Stimulated activated CD4-positive, alpha-beta T cell treated with anti-CD3 and anti-CD28 coated beads, Interleukin-1b, Interleukin-23, amount 100 ng/mL, for 48 hours (primary cell): ENCODE measurements at regions not wholly inside any gene's neighbourhood (a gene's known extent, or its start where the extent isn't known, plus 50 kb on each side); places are given as distances from the start of the nearest gene placed in this dataset.
"Not testable (repeated sequence)": the region's sequence is repeated elsewhere in the genome, so short reads cannot be mapped to it uniquely, and the experiment has no call there.

Experiments
- DNase-seq: peaks from one replicate; pipeline ENCODE4 v3.0.0-alpha.2; 2020

DNA sequence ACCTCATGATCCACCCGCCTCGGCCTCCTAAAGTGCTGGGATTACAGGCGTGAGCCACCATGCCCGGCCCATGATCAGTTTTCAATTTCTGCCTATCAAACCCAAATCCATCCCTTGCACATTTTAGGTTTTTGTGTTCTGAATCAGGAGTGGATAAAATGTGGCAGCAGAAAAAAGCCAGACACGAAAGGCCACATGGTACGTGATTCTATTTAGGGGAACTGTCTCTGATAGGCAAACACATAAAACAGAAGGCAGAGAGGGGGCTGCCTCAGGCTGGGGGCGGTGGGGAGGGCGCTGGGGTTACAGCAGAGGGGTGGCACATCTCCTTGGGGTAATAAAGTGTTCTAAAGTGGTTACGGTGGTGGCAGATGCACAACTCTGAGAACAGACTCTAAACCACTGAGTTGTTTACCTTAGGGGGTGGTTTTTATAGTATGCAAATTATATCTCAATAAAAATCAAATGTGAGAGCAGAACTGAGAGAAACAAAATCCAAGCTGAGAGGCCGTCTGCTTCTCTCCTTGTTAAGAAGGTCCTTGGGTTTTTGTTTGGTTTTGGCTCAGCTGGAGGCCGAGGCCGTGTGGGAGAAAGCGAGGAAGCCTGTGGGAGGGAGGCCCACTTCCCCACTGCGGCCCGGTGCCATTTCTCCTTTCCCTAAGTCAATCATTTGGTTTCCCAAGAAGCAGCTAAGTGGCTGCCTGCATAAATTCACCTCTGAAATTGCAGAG lies 78.0 kb downstream of the SOWAHC start:
- DNase-seq = no peak

DNA sequence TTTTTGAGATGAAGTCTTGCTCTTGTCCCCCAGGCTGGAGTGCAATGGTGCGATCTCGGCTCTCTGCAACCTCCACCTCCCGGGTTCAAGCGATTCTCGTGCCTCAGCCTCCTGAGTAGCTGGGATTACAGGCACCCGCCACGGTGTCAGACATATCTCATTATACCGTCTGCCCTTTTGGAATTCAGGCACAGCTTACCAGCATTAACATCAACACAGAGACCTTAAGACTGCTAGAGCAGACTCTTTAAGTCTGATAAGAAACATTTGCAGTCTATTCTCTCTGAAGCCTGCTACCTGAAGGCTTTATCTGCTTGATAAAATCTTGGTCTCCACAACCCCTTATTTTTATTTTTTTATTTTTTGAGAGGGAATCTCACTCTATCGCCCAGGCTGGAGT lies 78.7 kb downstream of the SOWAHC start:
- DNase-seq = not testable (repeated sequence)

DNA sequence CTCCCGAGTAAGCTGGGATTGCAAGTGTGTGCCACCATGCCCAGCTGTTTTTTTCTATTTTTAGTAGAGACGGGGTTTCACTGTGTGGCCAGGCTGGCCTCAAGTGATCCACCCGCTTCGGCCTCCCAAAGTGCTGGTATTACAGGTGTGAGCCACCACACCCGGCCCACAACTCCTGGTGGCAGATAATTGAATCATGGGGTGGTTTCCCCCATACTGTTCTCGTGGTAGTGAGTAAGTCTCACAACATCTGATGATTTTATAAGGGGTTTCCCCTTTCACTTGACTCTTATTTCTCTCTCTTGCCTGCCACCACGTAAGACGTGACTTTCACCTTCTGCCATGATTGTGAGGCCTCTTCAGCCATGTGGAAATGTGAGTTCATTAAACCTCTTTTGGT lies 79.1 kb downstream of the SOWAHC start:
- peak; percentile 64 for DNase-seq

DNA sequence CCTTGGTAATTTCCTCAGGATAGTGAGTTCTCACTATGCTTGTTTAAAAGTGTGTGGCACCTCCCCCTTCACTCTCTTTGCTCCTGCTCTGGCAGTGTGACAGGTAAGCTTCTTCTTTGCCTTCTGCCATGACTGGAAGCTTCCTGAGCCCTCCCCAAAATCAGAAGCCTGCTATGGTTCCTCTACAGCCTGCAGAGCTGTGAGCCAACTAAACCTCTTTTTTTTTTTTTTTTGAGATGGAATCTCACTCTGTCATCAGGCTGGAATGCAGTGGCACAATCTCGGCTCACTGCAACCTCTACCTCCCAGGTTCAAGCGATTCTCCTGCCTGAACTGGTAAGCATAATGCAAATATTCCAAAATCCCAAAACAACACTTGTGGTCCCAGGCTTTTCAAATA lies 80.0 kb downstream of the SOWAHC start:
- DNase-seq = no peak

DNA sequence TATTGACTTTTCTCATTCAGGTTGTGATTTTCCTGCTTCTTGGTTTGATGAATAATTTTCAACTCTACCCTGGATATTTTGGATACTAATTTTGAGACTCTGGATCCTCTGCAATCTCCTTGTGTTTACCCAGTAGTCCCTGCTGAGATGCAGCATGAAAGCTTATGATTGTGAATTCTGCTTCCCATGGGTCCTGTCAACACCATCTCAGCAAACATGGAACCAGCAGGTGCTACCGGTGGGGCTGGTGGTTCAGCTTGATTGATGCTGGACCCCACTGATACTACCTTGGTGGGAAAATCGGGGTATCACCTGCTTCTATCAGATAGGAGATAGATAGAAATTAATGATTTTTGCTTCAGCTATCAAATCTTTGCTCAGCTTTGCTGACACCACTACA lies 81.1 kb downstream of the SOWAHC start:
- DNase-seq = no peak

DNA sequence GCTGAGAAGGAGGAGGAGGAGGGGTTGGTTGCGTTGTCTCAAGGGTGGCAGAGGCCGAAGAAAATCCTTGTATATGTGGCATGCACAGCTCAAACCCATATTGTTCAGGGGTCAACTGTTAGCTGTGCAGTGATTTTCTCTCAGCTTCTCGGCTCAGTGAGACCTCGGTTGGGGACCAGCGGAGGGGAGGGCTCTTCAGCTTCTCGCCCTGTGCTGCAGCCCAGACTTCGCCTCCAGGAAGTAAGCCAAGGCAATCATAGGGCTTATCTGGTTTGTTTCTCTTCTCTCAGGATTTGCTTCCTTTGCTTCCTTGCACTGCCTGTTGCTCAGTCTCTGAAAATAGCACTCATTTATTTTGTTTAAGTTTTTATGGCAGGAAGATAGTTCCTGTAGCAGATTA lies 85.5 kb downstream of the SOWAHC start:
- DNase-seq = no peak

DNA sequence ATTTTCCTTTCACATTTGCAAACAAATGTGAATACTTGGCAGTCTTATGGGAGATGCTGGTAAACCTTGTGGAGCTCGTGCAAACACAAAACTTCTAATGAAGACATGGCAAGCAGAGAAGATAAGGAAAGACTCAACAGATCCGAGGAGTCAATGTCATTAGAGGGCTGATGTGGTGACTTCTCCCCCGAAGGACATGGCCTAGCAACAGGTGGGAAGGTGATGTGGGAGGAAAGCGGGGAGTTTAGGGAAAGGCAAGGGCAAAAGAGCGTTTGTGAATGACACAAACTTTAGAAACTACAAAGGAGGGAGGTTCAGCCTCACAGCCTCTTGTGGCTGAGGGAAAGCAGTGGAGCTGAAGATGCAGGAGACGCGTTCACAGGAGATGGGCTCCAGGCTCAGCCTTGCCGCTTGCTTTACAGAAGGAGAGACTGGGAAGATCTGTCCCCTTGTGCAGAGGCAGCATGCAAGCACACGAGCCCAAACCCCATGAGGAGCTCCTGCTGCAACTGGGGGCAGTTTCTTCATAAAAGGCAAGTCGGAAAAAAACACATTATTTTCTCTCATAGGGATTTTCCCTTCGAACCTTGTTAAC lies 86.6 kb downstream of the SOWAHC start:
- no peak for DNase-seq

DNA sequence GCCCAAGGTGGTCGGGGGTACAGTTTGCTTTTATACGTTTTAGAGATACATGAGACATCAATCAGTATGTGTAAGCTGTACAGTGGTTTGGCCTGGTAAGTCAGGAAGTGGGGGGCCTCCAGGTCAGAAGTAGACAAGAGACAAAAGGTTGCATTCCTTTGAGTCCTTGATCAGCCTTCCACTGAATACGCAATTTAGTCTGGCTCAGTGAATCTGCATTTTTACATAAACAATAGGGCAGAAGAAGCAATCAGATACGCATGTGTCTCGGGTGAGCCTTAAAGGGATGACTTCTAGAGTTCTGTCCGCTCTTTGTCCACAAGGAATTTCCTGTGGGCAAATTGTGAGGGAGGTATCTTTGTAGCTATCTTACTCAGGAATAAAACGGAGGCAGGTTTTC lies 87.2 kb downstream of the SOWAHC start:
- no peak for DNase-seq

DNA sequence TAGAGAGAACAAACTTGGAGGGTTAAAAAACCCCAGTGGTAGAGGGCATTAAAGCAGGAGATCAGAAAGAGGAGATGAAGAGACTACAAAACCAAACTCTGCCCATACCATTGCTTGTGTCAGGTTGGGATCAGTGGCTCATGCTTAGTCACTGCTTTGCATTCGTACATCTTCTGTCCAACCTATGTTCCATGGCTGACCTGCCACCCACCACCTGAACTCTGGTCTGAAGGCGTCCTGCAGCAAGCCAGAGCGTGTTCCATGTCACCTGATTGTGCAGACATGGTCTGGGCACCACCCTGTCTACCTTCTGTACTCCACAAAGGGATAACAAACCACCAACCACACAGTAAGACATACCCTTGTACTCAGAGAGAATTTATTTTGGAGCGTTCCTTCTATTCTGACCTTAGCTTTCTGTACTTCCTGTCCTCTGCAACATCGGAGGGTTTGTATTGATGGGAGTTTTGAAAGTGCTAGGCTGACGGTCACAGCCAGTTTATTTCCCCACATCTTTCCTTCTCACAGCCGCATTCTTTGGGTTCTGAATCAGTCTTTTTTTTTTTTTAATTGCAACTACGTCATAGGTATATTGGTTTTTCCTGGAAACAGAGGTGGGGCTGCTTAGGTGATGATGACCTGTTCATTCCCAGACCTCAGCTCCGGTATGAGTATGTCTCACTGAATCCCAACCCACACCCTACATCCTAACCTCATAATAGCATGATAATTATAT lies 88.3 kb downstream of the SOWAHC start:
- DNase-seq = no peak

DNA sequence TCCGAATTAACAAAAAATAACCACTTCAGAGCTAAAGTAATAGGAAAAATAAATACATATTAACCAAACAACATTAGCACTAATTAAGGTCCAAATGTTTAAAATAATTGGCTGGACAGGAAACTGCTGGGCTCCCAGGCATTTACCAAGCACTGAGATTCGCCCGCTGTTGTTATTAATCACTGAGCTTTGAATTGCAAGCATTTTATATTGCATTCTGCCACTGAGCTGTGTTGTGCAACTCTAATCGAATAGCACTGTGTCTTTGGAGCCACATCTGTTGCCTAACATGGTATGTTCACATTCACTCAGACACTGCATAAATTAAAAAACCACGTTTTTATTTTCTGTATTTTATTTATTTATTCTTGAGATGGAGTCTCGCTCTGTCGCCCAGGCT lies 88.9 kb downstream of the SOWAHC start:
- no peak for DNase-seq

DNA sequence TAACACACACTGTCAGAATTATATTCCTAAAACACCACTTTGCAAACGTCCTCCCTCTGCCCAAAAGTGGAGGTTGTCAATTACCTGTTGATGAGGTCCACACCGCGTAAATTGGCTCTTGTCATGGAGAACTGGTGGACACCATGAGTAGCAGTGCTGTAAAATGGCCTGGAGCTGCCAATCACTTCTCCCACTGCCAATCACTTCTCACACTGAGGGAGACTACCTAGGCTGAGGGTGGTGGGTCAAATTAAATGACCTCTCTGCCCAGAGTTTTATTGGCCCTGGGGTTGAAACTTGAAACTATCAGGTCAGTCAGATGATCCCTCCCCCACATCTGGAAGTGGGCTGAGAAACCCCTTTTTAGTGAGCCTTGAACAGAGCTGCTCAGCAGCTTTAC lies 89.6 kb downstream of the SOWAHC start:
- DNase-seq = no peak

DNA sequence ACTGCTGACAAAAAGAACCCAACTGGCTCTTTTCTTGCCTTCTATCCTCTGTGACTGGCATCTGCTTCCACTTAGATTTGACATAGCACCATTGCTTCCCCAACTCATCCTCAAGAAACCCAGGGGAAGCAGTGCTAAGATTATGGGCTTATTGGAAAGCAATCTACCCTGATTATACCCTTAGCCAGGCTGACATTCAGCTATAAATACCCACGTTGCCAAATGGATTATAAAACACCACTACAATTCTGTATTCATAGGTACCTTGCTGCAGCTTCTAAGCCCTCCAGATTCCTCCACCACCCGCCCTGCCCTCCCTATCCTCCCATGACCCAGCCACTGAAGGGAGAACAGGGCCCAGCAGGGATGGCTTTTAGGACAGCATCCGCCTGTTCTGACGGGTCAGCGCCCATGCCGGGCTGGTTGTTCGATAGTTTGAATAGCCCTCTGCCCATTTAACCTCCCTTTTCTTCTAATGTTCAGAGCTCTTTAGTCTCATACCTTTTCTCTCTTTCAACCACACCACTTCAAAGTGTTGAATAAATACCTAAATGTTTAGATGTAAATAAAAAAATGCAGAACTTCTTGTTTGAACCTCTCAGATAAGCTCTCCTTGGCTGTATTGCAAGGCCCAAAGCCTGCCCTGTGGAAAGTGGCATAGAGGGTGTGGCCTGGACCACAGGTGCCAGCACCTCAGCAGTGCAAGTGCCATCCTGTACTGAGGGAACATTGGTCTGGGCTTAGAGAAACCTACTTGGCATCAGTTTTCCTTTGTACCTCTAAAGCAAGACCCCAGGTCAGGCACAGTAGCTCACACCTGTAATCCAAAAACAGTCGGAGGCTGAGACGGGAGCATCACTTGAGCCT lies 86.6 kb upstream of the RGPD5 start:
- DNase-seq = no peak

DNA sequence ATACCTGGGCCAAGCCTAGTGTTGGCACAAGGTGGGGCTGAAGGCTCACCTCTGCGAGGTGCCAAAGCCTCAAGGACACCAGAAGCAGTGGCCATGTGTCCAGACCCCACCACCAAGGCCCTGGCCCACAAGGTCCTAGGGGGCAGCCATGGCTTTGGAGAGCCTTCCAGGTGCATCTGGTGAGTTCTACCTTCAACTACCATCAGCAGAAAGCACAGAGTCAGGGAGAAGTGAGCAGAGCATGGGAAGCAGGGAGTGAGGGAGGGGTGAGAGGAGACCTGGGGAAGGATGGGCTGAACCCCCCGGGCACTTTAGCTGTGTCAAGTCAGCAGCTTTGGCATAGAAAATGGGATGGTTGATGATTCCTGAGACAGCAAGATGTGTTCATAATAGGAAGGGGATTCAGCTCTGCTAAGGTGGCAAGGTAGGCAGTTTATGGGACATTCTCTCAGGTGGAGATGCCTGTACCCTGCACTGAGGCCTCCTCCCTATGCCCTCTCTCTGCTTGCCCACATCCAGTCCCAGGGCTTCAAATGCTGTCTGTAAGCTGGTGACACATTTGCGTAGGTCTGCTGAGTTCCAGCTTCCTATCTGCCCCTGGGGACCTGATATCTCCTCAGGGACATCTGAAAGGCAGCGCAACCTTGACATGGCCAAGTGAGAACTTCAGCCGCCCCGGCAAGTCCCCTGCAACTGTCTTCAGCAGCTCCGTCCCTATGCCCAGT lies 83.4 kb upstream of the RGPD5 start:
- DNase-seq = no peak

DNA sequence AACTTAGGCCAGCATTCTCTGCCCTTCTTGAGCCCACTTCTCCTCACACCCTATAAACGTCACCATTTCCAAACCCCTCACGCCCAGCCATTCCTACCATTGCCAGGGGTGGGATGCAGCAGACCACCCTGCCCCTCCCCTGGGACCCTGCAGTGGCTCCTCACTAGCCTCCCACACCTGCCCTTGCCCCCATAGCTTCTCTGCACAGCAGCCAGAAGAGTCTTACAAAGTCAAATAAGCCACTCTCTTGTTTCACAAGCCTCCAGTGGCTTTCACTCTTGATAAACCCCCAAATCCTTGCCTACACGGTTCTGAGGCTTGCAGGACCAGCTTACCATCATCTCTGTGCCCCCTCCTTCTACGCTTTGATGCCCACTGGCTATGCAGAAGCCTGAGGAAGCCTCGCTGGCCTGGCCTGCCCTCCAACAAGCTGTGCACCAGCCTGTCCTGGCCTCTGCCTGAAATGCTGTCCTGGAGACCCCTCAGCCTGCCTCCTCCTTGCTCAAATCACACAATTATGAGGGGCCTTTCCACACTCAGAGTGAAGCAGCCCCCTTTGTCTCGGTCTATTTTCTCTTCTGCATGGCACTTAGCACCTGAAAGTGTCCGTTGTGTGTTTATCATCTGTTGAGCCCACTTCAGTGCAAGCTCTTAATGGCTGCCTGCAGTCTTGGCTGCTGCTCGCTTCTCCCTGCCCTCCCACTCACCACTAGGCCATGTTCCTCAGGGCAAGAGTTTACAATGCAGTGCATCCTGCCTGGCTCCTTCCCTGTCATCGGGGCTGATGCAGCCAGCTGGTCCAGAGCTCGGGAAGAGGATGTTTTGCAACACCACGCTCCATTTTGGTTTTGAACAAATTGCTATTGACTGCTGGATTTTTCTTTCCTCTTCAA lies 82.6 kb upstream of the RGPD5 start:
- no peak for DNase-seq

DNA sequence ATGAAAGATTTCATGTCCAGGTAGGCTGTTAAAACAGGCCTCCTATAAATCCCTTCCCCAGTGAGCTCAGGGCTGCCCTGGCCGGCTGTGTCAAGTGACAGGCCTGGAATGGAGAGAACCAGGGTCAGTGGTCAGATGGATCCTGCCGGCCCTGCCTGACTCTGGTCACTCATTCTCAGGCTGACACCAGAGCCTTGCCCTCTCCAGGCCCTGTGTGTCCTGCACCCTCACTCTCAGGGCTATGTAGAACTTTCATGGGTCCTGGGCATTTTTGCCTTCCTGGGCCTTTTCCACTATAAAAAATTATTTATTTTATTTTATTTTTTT lies 82.0 kb upstream of the RGPD5 start:
- no peak for DNase-seq

DNA sequence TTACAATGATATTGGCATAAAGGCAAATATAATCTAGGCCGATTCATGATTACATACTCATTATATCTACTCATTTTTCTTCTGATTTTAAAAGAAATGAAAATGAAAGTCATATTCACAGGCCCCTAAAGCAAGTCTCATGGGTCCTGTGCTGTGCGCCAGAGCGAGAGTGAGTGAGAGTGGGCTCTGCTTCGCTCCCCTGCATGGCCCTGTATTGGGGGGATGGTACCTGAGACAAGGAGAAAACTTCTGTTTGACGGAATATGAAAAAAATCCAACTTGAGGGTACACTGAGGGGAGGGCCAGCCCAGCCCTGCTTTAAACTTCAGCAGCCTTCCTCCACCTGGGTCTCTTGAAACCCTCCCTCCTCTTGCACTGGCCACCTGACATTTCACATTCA lies 81.4 kb upstream of the RGPD5 start:
- no peak for DNase-seq

DNA sequence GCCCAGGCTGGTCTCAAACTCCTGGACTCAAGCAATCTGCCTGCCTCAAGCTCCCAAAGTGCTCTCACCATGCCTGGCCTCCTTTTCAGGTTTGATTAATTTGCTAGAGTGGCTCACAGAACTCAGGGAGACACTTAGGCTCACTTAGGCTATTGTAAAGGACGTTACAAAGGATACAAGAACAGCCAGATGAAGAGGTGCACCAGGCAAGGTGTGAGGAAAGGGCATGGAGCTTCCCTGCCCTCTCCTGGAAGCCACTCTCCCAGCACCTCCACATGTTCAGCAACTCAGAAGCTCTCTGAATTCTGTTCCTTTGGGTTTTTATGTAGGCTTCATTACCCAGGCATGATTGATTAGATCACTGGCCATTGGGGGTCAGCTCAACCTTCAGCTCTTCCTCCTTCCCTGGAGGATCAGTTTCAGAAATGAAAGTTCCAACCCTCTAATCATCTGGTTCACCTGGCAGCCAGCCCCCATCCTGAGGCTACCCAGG lies 78.7 kb upstream of the RGPD5 start:
- no peak for DNase-seq

DNA sequence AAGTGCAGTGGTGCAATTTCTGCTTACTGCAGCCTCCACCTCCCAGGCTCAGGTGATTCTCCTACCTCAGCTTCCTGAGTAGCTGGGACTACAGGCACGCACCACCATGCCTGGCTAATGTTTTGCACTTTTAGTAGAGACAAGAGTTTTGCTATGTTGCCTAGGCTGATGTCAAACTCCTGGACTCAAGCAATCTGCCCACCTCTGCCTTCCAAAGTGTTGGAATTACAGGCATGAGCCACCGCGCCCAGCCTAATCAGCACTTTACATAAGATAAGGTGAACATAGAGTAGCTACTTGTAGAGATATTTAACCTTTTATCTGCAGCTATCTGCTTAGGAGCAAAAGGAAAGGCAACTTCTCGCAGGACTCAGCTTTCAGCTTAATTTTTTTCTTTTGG lies 77.5 kb upstream of the RGPD5 start:
- DNase-seq = not testable (repeated sequence)

DNA sequence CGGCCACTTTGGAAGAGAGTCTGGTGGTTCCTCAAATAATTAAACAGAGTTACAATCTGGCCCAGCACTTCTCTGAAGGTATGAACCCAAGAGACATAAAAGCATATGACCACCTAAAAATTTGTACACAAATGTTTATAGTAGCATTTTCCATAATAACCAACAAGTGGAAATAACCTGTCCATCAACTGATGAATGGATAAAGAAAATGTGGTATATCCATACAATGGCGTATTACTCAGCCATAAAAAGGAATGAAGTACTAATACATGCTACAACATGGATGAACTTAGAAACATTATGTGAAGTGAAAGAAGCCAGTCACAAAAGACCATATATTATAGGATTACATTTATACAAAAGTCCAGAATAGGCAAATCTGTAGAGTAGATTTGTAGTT lies 76.0 kb upstream of the RGPD5 start:
- no peak for DNase-seq

DNA sequence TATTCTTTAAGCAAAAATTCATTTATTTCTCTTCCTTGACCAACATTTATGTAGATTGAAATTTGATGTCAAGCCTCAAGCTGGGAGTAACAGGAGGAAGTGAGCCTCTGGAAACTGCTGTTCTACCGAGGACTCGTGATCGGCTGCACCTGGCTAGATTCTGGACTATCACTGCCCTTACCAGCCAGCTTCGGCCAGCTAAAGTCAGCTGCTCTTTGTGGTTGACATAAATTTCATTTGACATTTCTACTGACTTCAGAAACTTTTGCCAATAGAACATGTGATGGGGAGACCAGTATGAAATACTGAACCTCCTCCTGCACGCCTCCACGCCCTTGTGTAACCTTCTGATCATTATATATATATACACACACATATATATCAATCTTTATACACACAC lies 74.2 kb upstream of the RGPD5 start:
- no peak for DNase-seq

DNA sequence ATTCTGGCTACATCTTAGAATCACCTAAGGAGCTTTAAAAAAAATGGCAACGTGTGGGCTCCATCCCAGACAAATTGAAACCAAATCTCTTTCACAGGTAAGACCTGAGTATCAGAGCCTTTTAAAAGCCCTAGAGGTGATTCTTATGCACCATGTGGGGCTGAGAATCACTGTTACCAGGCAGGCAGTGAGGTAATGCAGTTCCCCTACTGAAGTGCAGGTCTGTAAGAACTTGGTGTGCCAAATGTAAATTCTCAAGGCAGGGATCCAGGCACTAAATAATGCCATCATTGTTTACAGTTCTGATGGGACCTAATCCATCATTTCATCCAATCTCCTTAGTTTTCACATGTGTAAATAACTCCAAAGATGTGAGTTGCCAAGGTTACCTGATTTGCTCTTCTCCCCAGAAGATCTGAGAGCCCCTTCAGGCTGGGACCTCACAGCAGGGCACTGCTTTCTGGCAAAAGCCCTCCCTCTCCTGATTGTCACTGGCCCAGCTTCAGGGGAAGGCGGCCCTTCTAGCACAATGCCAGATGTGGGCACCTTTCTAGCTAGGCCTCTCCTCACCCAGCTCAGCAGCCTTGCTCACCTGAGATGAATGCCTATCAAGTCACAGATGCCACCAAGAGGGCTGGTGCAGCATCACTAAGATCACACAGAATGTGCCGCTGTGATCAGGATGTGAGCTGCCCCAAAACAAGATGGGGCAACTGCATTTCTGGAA lies 73.6 kb upstream of the RGPD5 start:
- no peak for DNase-seq
